ENCODE measurements at regions not wholly inside any gene's neighbourhood (a gene's known extent, or its start where the extent isn't known, plus 50 kb on each side); places are given as distances from the start of the nearest gene placed in this dataset.
"Not testable (repeated sequence)": the region's sequence is repeated elsewhere in the genome, so short reads cannot be mapped to it uniquely, and the experiment has no call there.

- DNase-seq (ENCODE audit: low spot score), result no peak
Observed at GRCh38 chrX:40887476-40887875, 152.1 kb upstream of the MED14 start.

GRCh38 chrX:40891798-40892197, 156.5 kb upstream of the MED14 start:
- no peak for DNase-seq (ENCODE audit: low spot score)

DNA sequence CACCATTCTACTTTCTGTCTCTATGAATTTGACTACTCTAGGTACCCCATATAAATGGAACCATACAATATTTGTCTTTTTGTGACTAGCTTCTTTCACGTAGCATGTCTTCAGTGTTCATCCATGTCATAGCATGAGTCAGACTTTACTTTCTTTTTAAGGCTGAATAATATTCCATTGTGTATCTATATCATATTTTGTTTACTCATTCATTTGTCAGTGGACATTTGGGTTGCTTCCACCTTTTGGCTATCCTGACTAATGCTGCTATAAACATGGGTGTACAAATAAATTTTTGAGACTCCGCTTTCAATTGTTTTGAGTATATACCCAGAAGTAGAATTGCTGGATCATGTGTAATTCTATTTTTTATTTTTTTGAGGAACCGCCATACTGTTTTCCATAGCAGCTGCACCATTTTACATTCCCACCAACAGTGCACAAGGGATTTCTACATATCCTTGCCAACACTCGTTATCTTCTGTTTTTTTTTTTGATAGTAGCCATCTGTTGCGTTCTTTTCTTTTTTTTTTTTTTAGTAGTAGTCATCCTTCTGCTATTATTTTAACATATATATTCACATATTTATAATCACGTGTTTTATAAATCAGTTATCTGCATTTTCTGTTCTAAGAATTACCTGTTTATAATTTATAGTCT, 158.0 kb upstream of the MED14 start:
- no peak for DNase-seq (ENCODE audit: low spot score)

DNA sequence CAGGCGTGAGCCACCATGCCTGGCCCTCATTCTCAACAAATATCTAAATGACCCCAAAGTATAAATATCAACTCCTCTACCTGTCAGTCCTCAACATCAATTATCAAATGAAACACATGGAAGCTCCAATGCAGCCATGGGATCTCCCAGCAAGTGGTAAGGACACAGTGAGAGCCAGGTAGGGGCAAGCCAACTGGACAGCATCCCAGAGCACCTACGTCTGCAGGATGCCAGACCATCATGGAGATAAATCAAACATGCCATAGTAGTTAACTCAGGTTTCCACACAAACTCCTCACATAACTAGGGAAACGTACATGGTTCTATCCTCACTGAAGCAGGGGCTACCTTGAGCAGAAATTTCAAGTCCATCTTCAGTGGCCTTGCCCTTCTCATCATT, 159.9 kb upstream of the MED14 start:
- no peak for DNase-seq (ENCODE audit: low spot score)

DNA sequence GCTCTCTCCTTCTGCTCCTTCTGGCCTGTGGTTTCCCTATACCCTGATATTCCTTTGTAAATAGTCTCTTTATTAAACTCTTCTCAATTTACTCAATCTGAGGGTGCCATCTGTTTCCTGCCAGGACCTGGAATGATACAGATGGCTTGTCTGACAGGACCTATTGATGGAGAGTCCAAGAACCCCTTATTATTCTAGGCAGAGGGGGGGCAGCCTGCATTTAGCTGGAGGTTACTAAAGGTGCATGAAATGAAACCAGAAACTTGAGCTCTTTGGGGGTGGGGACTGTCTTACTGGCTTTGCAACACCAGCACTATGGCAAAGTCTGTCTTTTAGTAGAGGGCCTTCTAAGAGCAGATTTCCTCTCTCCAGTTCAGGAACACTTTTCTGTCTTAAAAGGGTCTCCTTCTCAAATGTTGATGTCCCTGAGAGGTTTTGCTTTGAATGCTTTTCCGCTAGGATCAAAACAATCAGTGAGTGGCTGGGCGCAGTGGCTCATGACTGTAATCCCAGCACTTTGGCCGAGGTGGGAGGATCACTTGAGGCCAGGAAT, 162.5 kb upstream of the MED14 start:
- DNase-seq (ENCODE audit: low spot score), result no peak

DNA sequence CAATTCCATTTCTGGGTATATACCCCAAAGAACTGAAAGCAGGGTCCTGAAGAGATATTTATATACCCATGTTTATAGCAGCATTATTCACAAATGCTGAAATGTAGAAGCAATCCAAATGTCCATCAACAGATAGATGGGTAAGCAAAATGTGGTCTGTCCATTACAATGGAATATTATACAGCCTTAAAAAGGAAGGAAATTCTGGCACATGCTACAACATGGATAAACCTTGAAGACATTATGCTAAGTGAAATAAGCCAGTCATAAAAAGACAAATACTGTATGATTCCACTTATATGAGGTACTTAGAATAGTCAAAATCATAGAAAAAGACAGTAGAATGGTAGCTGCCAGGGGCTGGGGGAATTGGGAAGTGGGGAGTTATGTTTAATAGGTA, 169.4 kb upstream of the MED14 start:
- DNase-seq (ENCODE audit: low spot score), result not testable (repeated sequence)

DNA sequence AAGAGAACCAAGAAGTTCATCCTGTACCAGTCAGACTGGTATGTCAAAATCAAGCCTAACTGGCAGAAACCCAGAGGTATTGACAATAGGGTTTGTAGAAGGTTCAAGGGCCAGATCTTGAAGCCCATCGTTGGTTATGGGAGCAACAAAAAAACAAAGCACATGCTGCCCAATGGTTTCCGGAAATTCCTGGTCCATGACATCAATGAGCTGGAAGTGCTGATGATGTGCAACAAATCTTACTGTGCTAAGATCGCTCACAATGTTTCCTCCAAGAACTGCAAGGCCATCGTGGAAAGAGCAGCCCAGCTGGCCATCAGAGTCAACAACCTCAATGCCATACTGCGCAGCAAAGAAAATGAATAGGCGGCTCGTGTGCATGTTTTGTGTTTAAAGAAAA, 172.7 kb upstream of the MED14 start:
- DNase-seq (ENCODE audit: low spot score), result no peak

- no peak for DNase-seq (ENCODE audit: low spot score)
Observed at GRCh38 chrX:40908857-40909475, 173.6 kb upstream of the MED14 start.

DNA sequence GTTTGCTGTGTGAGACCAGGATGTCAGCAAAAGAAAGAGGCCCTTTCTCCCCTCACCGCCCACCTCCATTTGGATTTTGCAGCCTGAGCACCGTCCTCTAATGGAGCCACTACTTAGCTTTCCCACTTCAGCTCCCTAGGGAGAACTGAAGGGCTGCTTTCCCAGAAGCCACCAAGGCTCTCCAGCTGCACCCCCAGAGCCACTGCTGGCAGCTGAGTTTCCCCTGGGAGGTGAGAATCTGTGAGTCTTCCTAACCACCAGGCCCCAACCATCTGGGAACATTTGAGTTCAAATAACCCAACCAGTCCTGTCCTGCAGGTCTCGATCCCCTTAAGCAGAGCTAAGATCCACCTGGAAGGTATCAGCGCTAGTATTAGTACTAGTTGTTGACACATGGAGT, 173.1 kb upstream of the USP9X start:
- DNase-seq (ENCODE audit: low spot score), result no peak

DNA sequence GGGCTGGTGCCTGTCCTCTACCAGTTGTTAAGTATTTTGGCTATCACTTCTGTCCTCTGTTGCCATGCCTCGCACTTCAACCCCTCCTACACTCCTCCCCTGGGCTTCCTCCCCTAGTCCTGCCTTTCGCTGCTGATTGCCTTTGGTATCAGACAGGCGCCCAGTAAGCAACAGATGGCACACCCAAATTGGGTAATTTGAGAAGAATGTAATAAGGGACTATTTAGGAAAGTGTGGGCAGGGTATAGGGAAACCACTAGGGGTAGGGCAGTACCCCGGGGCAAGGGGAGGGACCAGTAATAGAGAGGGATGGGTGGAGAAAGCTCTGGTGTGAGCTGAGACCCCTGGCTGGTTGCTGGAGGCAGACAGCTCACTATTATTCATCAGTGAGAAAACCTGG, 172.7 kb upstream of the USP9X start:
- no peak for DNase-seq (ENCODE audit: low spot score)

DNA sequence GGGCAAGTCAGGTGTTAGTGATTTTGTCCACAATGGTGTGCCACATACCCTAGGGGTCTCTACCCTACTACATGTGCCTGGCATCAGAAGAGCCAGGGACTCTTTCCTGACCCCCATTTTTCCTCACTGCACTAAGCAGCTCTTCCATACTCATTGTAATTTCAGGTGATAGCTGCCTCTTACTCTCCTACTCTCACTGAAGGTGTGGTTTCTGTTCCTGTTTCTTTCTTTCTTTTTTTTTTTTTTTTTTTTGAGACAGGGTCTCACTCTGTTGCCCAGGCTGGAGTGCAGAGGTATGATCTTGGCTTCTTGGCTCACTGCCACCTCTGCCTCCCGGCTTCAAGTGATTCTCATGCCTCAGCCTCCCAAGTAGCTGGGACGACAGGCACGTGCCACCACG, 164.9 kb upstream of the USP9X start:
- no peak for DNase-seq (ENCODE audit: low spot score)

GRCh38 chrX:40922307-40922706, 162.9 kb upstream of the USP9X start:
- DNase-seq (ENCODE audit: low spot score), result no peak

DNA sequence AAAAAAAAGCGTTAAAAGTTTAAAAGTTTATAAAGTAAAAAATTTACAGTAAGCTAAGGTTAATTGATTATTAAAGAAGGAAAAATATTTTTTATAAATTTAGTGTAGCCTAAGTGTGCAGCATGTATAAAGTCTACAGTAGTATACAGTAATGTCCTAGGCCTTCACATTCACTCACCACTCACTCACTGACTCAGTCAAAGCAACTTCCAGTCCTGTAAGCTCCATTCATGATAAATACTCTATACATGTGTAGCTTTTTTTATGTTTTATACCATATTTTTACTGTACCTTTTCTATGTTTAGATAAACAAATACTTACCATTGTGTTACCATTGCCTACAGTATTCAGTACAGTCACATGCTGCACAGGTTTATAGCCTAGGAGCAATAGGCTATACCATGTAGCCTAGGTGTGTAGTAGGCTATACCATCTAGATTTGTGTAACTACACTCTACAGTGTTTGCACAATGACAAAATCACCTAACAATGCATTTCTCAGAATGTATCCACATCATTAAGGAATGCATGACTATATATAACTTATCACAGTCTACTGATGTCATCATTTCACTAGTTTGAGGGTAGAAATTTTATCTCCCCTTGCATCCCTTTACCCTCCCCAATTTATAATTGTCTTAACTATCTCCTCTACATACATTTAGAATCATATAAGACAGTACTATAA, 158.4 kb upstream of the USP9X start:
- not testable (repeated sequence) for DNase-seq (ENCODE audit: low spot score)

DNA sequence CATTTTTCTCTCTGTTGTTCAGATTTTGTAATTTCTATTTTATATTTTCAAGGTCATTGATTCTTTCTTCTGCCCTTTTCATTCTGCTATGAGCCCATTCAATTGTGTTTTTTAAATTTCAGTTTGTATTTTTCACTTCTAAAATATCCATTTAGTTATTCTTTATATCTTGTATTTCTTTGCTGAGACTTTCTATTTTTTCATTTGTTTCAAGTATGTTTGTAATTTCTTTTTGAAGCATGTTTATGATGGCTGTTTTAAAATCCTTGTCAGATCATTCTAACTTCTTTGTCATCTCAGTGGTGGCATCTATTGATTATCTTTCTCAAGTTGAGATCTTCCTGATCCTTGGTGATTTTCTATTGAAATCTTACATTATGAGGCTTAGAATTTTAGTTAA, 157.2 kb upstream of the USP9X start:
- DNase-seq (ENCODE audit: low spot score), result no peak

DNA sequence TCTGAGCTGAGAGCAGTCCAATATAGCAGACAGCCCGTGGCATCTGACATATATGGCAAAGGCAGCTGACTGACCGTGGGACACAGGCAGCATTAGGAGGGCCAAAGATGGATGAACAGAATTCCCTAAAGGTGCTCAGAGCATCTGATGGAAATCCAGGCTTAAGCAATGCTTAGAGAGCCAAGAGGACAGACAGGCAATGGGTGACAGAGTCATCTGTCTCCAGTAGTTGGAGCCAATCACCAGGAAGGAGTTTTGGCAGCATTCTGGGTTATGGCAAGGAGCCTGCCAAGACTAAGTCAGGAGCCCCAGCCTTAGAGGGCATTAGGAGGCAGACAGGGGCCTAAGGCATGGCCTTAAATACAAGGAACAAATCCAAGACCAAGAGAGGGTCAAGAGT, 153.3 kb upstream of the USP9X start:
- no peak for DNase-seq (ENCODE audit: low spot score)

- no peak for DNase-seq (ENCODE audit: low spot score)
Observed at GRCh38 chrX:40933132-40933705, 152.0 kb upstream of the USP9X start.

- DNase-seq (ENCODE audit: low spot score), result no peak
Observed at GRCh38 chrX:40933706-40934425, 151.4 kb upstream of the USP9X start.

DNA sequence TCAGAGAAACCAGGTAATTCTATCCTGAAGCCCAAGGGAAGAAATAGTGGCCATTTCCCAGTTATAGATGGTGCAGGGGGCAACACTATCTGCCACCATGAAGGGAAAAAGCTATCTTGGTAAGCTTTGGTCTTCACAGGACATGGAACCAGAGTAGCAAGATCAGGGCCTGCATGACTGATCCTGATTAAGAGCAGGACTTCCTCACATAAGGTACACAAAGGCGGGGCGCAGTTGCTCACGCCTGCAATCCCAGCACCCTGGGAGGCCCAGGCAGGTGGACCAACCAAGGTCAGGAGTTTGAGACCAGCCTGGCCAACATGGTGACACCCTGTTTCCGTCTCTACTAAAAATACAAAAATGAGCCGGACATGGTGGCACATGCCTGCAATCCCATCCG, 148.4 kb upstream of the USP9X start:
- no peak for DNase-seq (ENCODE audit: low spot score)

- no peak for DNase-seq (ENCODE audit: low spot score)
Observed at GRCh38 chrX:40938423-40938822, 146.8 kb upstream of the USP9X start.

DNA sequence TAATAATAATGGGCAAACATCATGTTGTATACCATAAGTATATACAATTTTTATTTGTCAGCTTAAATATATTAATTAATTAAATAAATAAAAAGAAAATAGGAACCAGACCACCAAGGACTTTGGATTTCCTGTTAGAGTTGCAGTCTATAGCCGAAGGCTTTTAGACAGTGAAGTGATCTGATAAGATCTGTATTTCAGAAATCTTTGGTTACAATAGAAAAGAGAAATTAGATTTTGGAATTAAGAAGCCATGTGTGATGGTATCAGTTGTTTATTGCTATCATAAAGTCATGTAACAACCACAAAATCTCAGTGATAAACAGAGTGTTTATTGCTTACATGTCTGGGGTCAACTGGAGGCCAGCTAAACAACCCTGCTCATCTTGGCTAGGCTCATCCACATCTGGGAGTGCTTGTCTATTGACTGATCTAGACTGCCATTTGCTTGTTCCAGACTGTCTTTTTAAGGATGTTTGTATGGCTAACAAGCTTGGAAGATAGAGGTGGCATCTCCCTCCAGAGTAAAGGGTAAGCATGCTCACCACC, 142.1 kb upstream of the USP9X start:
- DNase-seq (ENCODE audit: low spot score), result no peak

GRCh38 chrX:40945361-40945713, 139.9 kb upstream of the USP9X start:
- no peak for DNase-seq (ENCODE audit: low spot score)

DNA sequence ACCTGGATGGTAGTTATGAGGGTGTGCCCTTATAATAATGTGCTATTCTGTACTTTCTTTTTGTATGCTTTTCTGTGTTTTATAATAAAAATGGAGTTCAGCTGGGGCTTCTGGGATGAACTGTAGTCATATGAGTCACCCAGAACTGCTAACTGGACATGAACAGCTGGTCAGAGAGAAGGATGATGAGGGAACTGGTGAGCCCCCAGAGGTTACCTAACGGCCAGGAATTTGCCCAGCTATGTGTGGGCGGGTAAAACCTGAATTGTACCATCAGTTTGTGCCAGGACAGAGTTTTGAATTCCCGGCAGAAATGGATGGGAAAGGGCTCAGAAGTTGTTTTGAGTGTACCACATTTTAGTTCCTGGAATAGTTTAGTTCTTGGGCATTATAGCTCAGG, 138.0 kb upstream of the USP9X start:
- no peak for DNase-seq (ENCODE audit: low spot score)

All from cerebellar cortex (tissue), 1 donor.